NT2/D1 (cell line): ENCODE measurements at regions not wholly inside any gene's neighbourhood (a gene's known extent, or its start where the extent isn't known, plus 50 kb on each side); places are given as distances from the start of the nearest gene placed in this dataset.

Experiments used
- SUZ12 ChIP-seq: IDR thresholded peaks from 2 replicates; pipeline ENCODE4 v1.6.1; 2011; ENCODE audit not compliant: insufficient read length, insufficient read depth; ENCODE audit errors: extremely low read depth
- YY1 ChIP-seq: IDR thresholded peaks from 2 replicates; pipeline ENCODE4 v1.6.1; 2011; ENCODE audit not compliant: insufficient read length, insufficient read depth
- ZNF274 ChIP-seq: IDR thresholded peaks from 2 replicates; pipeline ENCODE4 v1.6.1; 2011; ENCODE audit warnings: mild to moderate bottlenecking, low read depth, low read length

GRCh38 chr3:168314166-168314565 lies 218.4 kb upstream of the GOLIM4 start:
- TF ChIP-seq YY1 (no peak), ZNF274 (no peak), SUZ12 (no peak)
